HEK293 (cell line): ENCODE measurements at regions not wholly inside any gene's neighbourhood (a gene's known extent, or its start where the extent isn't known, plus 50 kb on each side); places are given as distances from the start of the nearest gene placed in this dataset.
"Not testable (repeated sequence)": the region's sequence is repeated elsewhere in the genome, so short reads cannot be mapped to it uniquely, and the experiment has no call there.

ENCODE experiments used
- CTCF ChIA-PET: fragments of 350-600 bp; formaldehyde crosslinking; extraction: SDS; loops from one replicate; lab custom pipeline; 2021; ENCODE audit warnings: antibody characterized with exemption; lab: Yijun Ruan, JAX
- POLR2A ChIA-PET: fragments of 300-600 bp; formaldehyde crosslinking; extraction: SDS; loops from one replicate; lab custom pipeline; 2020; ENCODE audit warnings: antibody characterized with exemption, inconsistent platforms; lab: Yijun Ruan, JAX
- H3K27ac ChIP-seq: fragments of 200-500 bp; sonication (Bioruptor generic); 2 replicates; pipeline ENCODE4 v1.5.1; 2014; ENCODE audit warnings: low read depth, low read length, control low read depth, inconsistent platforms; ENCODE audit errors: extremely low read depth
- H3K36me3 ChIP-seq, 2 experiments: fragments of 200-500 bp in 1 of 2; sonication (Bioruptor generic) in 1 of 2; 1 replicate in 1 of 2; 2 replicates in 1 of 2; pipeline ENCODE4 v1.5.1; 2014 to 2017; ENCODE audit warnings: inconsistent platforms in 2 of 2, low read length in 2 of 2; ENCODE audit not compliant: control insufficient read depth in 2 of 2, insufficient read depth in 1 of 2
- H3K4me1 ChIP-seq: fragments of 200-500 bp; sonication (Bioruptor generic); 2 replicates; pipeline ENCODE4 v1.5.1; 2014; ENCODE audit warnings: mild to moderate bottlenecking, low read length, inconsistent platforms; ENCODE audit not compliant: control insufficient read depth, insufficient read depth
- H3K4me3 ChIP-seq: 2 replicates; pipeline ENCODE4 v1.5.1; 2011; ENCODE audit warnings: low read depth, mild to moderate bottlenecking, control low read depth, low read length, moderate library complexity
- H3K9me3 ChIP-seq: fragments of 200-500 bp; sonication (Bioruptor generic); 2 replicates; pipeline ENCODE4 v1.5.1; 2014; ENCODE audit warnings: low read depth, low read length, inconsistent platforms; ENCODE audit not compliant: control insufficient read depth, insufficient read depth

GRCh38 chr2:89610207-89610926 is 918.9 kb downstream of the RPIA start:
- POLR2A ChIA-PET, H3K36me3 ChIP-seq, H3K9me3 ChIP-seq, H3K4me1 ChIP-seq, H3K4me3 ChIP-seq, CTCF ChIA-PET, H3K27ac ChIP-seq: not testable (repeated sequence)

- H3K4me3 ChIP-seq, POLR2A ChIA-PET, H3K9me3 ChIP-seq, H3K36me3 ChIP-seq, H3K27ac ChIP-seq, CTCF ChIA-PET, H3K4me1 ChIP-seq: not testable (repeated sequence)
Observed at GRCh38 chr2:89610927-89611515, 919.5 kb downstream of the RPIA start.

- CTCF ChIA-PET, H3K9me3 ChIP-seq, POLR2A ChIA-PET, H3K4me3 ChIP-seq, H3K36me3 ChIP-seq, H3K4me1 ChIP-seq, H3K27ac ChIP-seq: not testable (repeated sequence)
Observed at GRCh38 chr2:89611710-89612109, 920.2 kb downstream of the RPIA start.

- H3K36me3 ChIP-seq, POLR2A ChIA-PET: not testable (repeated sequence)
Observed at GRCh38 chr2:89649268-89649667, 957.8 kb downstream of the RPIA start.

GRCh38 chr2:89679254-89679653 is 987.8 kb downstream of the RPIA start:
- H3K9me3 ChIP-seq, H3K4me3 ChIP-seq, H3K4me1 ChIP-seq, H3K36me3 ChIP-seq, POLR2A ChIA-PET, CTCF ChIA-PET, H3K27ac ChIP-seq: not testable (repeated sequence)

More at GRCh38 chr2:89649268-89649667, 957.8 kb downstream of the RPIA start:
- CTCF ChIA-PET, H3K4me1 ChIP-seq, H3K27ac ChIP-seq, H3K4me3 ChIP-seq, H3K9me3 ChIP-seq: not testable (repeated sequence)
